ENCODE measurements at regions not wholly inside any gene's neighbourhood (a gene's known extent, or its start where the extent isn't known, plus 50 kb on each side); places are given as distances from the start of the nearest gene placed in this dataset.
"Not testable (repeated sequence)": the region's sequence is repeated elsewhere in the genome, so short reads cannot be mapped to it uniquely, and the experiment has no call there.

- 92% methylated on average over 16 of the region's 16 CpGs for WGBS, 2 donors
- no peak for TF ChIP-seq EP300 (IDR thresholded peaks at IDR 0.05)
- no peak for TF ChIP-seq POLR2A (IDR thresholded peaks at IDR 0.05)
- TF ChIP-seq POLR2AphosphoS5 (IDR thresholded peaks at IDR 0.05): no peak
- TF ChIP-seq CTCF (IDR thresholded peaks at IDR 0.05): no peak
- DNase-seq: no peak
- no peaks in the 10 kb centered on the region for H3K36me3 ChIP-seq
- no peaks in the 10 kb centered on the region for H3K27me3 ChIP-seq
- H3K27ac ChIP-seq: no peak overlapping the region
- H3K9me3 ChIP-seq: no peaks in the 10 kb centered on the region
- intact Hi-C loops (cut with DNase I): no loop called here
- H3K4me3 ChIP-seq: no peak overlapping the region
- no peaks in the 10 kb centered on the region for H3K4me1 ChIP-seq
Measured at GRCh38 chr13:103605546-103606326, 539.5 kb upstream of the SLC10A2 start.

- DNase-seq; H3K4me1 ChIP-seq; H3K9me3 ChIP-seq; intact Hi-C loops (cut with DNase I); H3K27ac ChIP-seq; H3K27me3 ChIP-seq; H3K36me3 ChIP-seq; H3K4me3 ChIP-seq: not testable (repeated sequence)
- WGBS, 2 donors: 92 to 94% methylated on average over 26 of the region's 26 CpGs
Measured at GRCh38 chr13:103599870-103600269, 533.7 kb upstream of the SLC10A2 start.

- H3K9me3 ChIP-seq: no peaks in the 10 kb centered on the region
- intact Hi-C loops (cut with DNase I): no loop called here
- no peaks in the 10 kb centered on the region for H3K4me1 ChIP-seq
- DNase-seq: no peak
- no peaks in the 10 kb centered on the region for H3K27me3 ChIP-seq
- no peak for TF ChIP-seq POLR2A (IDR thresholded peaks at IDR 0.05)
- TF ChIP-seq POLR2AphosphoS5 (IDR thresholded peaks at IDR 0.05): no peak
- TF ChIP-seq EP300 (IDR thresholded peaks at IDR 0.05): no peak
- TF ChIP-seq CTCF (IDR thresholded peaks at IDR 0.05): no peak
- H3K4me3 ChIP-seq: no peak overlapping the region
- no peaks in the 10 kb centered on the region for H3K36me3 ChIP-seq
- H3K27ac ChIP-seq: no peak overlapping the region
Measured at GRCh38 chr13:103598671-103599070, 532.5 kb upstream of the SLC10A2 start.

- intact Hi-C loops (cut with DNase I): no loop called here
- DNase-seq: no peak
- Histone ChIP-seq H3K4me3 (no peak overlapping the region), H3K9me3 (peaks cover 0 to 7% (median 0%) of the 10 kb centered on the region in 4 donors), H3K27ac (no peak overlapping the region), H3K36me3 (no peaks in the 10 kb centered on the region), H3K27me3 (no peaks in the 10 kb centered on the region), H3K4me1 (no peaks in the 10 kb centered on the region)
- WGBS, 2 donors: 90 to 93% methylated on average over 4 of the region's 4 CpGs
- no peak for TF ChIP-seq POLR2A (IDR thresholded peaks at IDR 0.05)
- TF ChIP-seq POLR2AphosphoS5 (IDR thresholded peaks at IDR 0.05): no peak
- TF ChIP-seq EP300 (IDR thresholded peaks at IDR 0.05): no peak
- no peak for TF ChIP-seq CTCF (IDR thresholded peaks at IDR 0.05)
Measured at GRCh38 chr13:103573446-103573845, 507.2 kb upstream of the SLC10A2 start.

GRCh38 chr13:103568314-103568713, 502.1 kb upstream of the SLC10A2 start:
- intact Hi-C loops (cut with DNase I): no loop called here
- no peak overlapping the region for H3K27ac ChIP-seq
- H3K9me3 ChIP-seq: no peaks in the 10 kb centered on the region
- no peak overlapping the region for H3K4me3 ChIP-seq
- TF ChIP-seq POLR2AphosphoS5 (IDR thresholded peaks at IDR 0.05) (no peak), POLR2A (IDR thresholded peaks at IDR 0.05) (no peak), EP300 (IDR thresholded peaks at IDR 0.05) (no peak)
- H3K36me3 ChIP-seq: no peaks in the 10 kb centered on the region
- no peaks in the 10 kb centered on the region for H3K27me3 ChIP-seq
- no peak for DNase-seq
- no peaks in the 10 kb centered on the region for H3K4me1 ChIP-seq
- WGBS, 2 donors: 83 to 86% methylated on average over 5 of the region's 5 CpGs

- Histone ChIP-seq H3K4me3 (no peak overlapping the region), H3K9me3 (peaks cover 0 to 3% (median 0%) of the 10 kb centered on the region in 4 donors), H3K27ac (no peak overlapping the region), H3K36me3 (no peaks in the 10 kb centered on the region), H3K27me3 (no peaks in the 10 kb centered on the region), H3K4me1 (no peaks in the 10 kb centered on the region)
- 77 to 78% methylated on average over 2 of the region's 2 CpGs for WGBS, 2 donors
- intact Hi-C loops (cut with DNase I): no loop called here
- DNase-seq: no peak
- no peak for TF ChIP-seq POLR2A (IDR thresholded peaks at IDR 0.05)
- TF ChIP-seq EP300 (IDR thresholded peaks at IDR 0.05): no peak
- TF ChIP-seq CTCF (IDR thresholded peaks at IDR 0.05): no peak
- no peak for TF ChIP-seq POLR2AphosphoS5 (IDR thresholded peaks at IDR 0.05)
Measured at GRCh38 chr13:103557878-103558277, 491.7 kb upstream of the SLC10A2 start.
